ENCODE measurements at regions not wholly inside any gene's neighbourhood (a gene's known extent, or its start where the extent isn't known, plus 50 kb on each side); places are given as distances from the start of the nearest gene placed in this dataset.

DNA sequence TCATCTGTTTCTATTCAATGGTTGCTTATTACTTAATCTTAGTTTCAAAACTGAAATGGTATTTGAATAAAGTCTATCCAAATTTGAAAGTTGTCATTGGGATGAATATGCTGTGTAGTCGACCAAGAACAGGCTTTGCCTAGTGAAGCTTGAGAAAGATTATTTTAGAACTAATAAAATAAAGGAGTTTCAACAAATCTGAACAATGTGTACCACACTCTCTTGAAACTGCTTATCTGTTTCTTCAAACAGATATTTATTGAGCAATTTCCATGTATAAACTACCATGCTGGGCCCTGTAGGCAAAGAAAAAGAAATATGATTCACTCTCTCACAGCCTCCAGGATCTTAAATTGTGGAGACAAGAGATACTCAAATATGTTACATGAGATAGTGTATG lies 174.4 kb downstream of the OGFRL1 start:
- no peaks in the 10 kb centered on the region for H4K20me1 ChIP-seq (ENCODE audit: insufficient read depth, low read length)
- TF ChIP-seq, protein P1, sequence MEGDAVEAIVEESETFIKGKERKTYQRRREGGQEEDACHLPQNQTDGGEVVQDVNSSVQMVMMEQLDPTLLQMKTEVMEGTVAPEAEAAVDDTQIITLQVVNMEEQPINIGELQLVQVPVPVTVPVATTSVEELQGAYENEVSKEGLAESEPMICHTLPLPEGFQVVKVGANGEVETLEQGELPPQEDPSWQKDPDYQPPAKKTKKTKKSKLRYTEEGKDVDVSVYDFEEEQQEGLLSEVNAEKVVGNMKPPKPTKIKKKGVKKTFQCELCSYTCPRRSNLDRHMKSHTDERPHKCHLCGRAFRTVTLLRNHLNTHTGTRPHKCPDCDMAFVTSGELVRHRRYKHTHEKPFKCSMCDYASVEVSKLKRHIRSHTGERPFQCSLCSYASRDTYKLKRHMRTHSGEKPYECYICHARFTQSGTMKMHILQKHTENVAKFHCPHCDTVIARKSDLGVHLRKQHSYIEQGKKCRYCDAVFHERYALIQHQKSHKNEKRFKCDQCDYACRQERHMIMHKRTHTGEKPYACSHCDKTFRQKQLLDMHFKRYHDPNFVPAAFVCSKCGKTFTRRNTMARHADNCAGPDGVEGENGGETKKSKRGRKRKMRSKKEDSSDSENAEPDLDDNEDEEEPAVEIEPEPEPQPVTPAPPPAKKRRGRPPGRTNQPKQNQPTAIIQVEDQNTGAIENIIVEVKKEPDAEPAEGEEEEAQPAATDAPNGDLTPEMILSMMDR (IDR thresholded peaks at IDR 0.05; ENCODE audit: low read depth, low read length): no peak
- no peak for TF ChIP-seq EZH2phosphoT487 (IDR thresholded peaks at IDR 0.05; ENCODE audit: low read depth)
- no peaks in the 10 kb centered on the region for H3K36me3 ChIP-seq (replicated peaks; ENCODE audit: low read depth, low read length)
- H3K4me2 ChIP-seq (ENCODE audit: low read length): no peak overlapping the region
- H3K79me2 ChIP-seq (ENCODE audit: low read length): no peaks in the 10 kb centered on the region
- no peak overlapping the region for H2AFZ ChIP-seq (ENCODE audit: low read depth, low read length)
- no peaks in the 10 kb centered on the region for H3K27me3 ChIP-seq (ENCODE audit: low read depth, low read length)
- H3K27ac ChIP-seq (ENCODE audit: low read length): no peak overlapping the region
- H3K9ac ChIP-seq (ENCODE audit: low read length): no peak overlapping the region
- no peak overlapping the region for H3K4me3 ChIP-seq (ENCODE audit: low read length)
- H3K9me3 ChIP-seq (ENCODE audit: insufficient read depth, low read length): no peaks in the 10 kb centered on the region
- no peaks in the 10 kb centered on the region for H3K4me1 ChIP-seq (ENCODE audit: low read length)

DNA sequence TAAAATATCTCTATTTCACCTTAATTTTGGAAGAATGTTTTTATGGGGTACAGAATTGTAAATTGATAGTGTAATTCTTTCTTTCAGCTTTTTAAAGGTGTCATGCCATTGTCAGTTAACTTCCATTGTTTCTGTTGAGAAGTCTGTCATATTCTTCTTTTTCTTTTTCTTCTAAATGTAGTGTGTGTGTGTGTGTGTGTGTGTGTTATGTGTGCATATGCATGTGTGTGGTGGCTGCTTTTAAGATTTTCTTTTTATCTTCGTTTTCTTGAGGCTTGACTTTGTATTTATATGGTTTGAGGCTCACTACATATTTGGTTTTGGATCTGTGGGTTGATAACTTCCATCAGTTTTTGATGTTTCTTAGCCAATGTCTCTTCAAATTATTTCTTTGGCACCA lies 176.5 kb downstream of the OGFRL1 start:
- TF ChIP-seq EZH2phosphoT487 (IDR thresholded peaks at IDR 0.05; ENCODE audit: low read depth): no peak
- TF ChIP-seq, protein P1 (IDR thresholded peaks at IDR 0.05; ENCODE audit: low read depth, low read length): no peak
- no peak overlapping the region for H3K9ac ChIP-seq (ENCODE audit: low read length)
- no peaks in the 10 kb centered on the region for H3K79me2 ChIP-seq (ENCODE audit: low read length)
- H4K20me1 ChIP-seq (ENCODE audit: insufficient read depth, low read length): no peaks in the 10 kb centered on the region
- no peak overlapping the region for H3K27ac ChIP-seq (ENCODE audit: low read length)
- H3K36me3 ChIP-seq (replicated peaks; ENCODE audit: low read depth, low read length): no peaks in the 10 kb centered on the region
- H3K9me3 ChIP-seq (ENCODE audit: insufficient read depth, low read length): no peaks in the 10 kb centered on the region
- H3K4me1 ChIP-seq (ENCODE audit: low read length): no peaks in the 10 kb centered on the region
- H2AFZ ChIP-seq (ENCODE audit: low read depth, low read length): no peak overlapping the region
- no peak overlapping the region for H3K4me3 ChIP-seq (ENCODE audit: low read length)
- H3K4me2 ChIP-seq (ENCODE audit: low read length): no peak overlapping the region
- H3K27me3 ChIP-seq (ENCODE audit: low read depth, low read length): no peaks in the 10 kb centered on the region

DNA sequence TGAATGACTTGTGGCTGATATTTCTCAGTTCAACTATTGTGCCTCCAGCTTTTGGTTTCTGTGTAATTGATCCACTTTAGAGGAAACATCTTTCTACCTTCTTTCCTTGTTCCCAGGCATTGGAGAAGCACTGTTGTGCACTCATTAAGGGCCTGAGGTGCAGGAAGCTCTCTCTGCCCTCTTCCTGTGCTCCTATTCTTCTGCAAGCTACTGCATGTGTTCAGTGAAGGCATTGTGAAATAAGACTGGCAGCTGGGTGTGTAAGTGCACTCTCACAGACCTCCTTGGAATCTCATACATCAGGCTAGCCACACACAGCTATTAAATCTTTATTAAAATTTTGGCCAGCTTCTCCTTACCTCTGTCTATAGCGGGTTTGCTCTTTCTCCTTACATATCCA lies 177.8 kb downstream of the OGFRL1 start:
- no peaks in the 10 kb centered on the region for H3K27me3 ChIP-seq (ENCODE audit: low read depth, low read length)
- no peaks in the 10 kb centered on the region for H4K20me1 ChIP-seq (ENCODE audit: insufficient read depth, low read length)
- no peak overlapping the region for H3K4me2 ChIP-seq (ENCODE audit: low read length)
- H3K36me3 ChIP-seq (replicated peaks; ENCODE audit: low read depth, low read length): no peaks in the 10 kb centered on the region
- no peaks in the 10 kb centered on the region for H3K9me3 ChIP-seq (ENCODE audit: insufficient read depth, low read length)
- no peak overlapping the region for H2AFZ ChIP-seq (ENCODE audit: low read depth, low read length)
- TF ChIP-seq, protein P1 (IDR thresholded peaks at IDR 0.05; ENCODE audit: low read depth, low read length): no peak
- no peak for TF ChIP-seq EZH2phosphoT487 (IDR thresholded peaks at IDR 0.05; ENCODE audit: low read depth)
- no peak overlapping the region for H3K4me3 ChIP-seq (ENCODE audit: low read length)
- no peak overlapping the region for H3K9ac ChIP-seq (ENCODE audit: low read length)
- H3K4me1 ChIP-seq (ENCODE audit: low read length): no peaks in the 10 kb centered on the region
- H3K79me2 ChIP-seq (ENCODE audit: low read length): no peaks in the 10 kb centered on the region
- H3K27ac ChIP-seq (ENCODE audit: low read length): no peak overlapping the region

DNA sequence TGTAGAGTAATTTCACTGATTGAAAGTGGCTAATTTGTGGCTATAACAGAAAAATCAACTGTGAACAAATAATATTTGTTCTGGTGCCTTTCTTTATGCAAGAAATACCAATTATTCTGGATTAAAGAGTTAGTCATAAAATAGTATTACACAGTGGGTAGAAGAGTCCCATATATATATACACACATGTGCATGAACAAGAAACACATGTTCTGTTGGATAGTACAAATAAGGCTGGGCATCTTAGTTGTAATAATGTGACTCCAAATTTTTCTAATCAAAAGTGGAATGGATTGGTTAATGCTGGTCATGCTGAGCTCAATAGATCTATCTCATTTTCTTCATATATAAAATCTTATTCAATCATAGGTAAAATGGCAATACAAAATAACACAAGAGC lies 179.4 kb downstream of the OGFRL1 start:
- no peak overlapping the region for H3K4me2 ChIP-seq (ENCODE audit: low read length)
- no peaks in the 10 kb centered on the region for H4K20me1 ChIP-seq (ENCODE audit: insufficient read depth, low read length)
- H3K79me2 ChIP-seq (ENCODE audit: low read length): no peaks in the 10 kb centered on the region
- no peak overlapping the region for H3K4me3 ChIP-seq (ENCODE audit: low read length)
- H3K27me3 ChIP-seq (ENCODE audit: low read depth, low read length): no peaks in the 10 kb centered on the region
- no peaks in the 10 kb centered on the region for H3K36me3 ChIP-seq (replicated peaks; ENCODE audit: low read depth, low read length)
- no peak overlapping the region for H3K27ac ChIP-seq (ENCODE audit: low read length)
- TF ChIP-seq, protein P1 (IDR thresholded peaks at IDR 0.05; ENCODE audit: low read depth, low read length): no peak
- TF ChIP-seq EZH2phosphoT487 (IDR thresholded peaks at IDR 0.05; ENCODE audit: low read depth): no peak
- no peak overlapping the region for H3K9ac ChIP-seq (ENCODE audit: low read length)
- H3K4me1 ChIP-seq (ENCODE audit: low read length): no peaks in the 10 kb centered on the region
- no peaks in the 10 kb centered on the region for H3K9me3 ChIP-seq (ENCODE audit: insufficient read depth, low read length)
- no peak overlapping the region for H2AFZ ChIP-seq (ENCODE audit: low read depth, low read length)
